Forelimb muscle (tissue), 1 donor: ENCODE measurements at regions not wholly inside any gene's neighbourhood (a gene's known extent, or its start where the extent isn't known, plus 50 kb on each side); places are given as distances from the start of the nearest gene placed in this dataset.
"Not testable (repeated sequence)": the region's sequence is repeated elsewhere in the genome, so short reads cannot be mapped to it uniquely, and the experiment has no call there.

Source experiments
- DNase-seq: peaks from one replicate; pipeline ENCODE4 v3.0.0-alpha.2; 2013; ENCODE audit warnings: low read depth

DNA sequence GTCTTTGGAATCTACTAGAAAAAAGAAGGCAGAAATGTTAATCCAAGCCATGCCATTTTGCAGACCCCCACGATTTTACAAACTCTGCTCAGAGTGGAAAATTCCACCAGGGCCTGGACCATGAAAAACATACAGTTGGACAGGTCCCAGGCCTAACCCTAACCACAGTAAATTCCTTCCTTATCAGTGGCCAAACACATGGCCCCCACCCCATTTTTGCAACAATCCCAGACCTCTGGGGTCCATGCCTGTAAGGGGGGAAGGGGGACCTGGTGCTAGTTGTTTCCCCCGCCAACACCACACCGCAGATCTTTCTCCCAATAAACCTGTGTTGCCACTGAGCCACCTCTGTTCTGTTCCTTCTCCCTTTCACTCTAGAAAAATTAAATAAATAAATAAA lies 1352.7 kb downstream of the AMY1C start:
- no peak for DNase-seq

DNA sequence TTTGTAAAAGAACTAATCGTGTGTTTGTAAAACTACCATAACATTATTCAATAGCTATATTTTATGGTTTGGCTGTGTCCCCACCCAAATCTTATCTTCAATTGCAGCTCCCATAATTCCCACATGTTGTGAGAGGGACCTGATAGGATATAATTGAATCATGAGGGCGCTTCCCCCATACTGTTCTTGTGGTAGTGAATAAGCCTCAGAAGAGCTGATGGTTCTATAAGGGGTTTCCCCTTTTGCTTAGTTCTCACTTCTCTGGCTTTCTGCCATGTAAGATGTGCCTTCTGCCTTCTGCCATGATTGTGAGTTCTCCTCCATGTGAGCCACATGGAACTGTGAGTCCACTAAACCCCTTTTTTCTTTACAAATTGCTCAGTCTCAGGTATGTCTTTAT lies 1372.3 kb downstream of the AMY1C start:
- DNase-seq, result no peak

DNA sequence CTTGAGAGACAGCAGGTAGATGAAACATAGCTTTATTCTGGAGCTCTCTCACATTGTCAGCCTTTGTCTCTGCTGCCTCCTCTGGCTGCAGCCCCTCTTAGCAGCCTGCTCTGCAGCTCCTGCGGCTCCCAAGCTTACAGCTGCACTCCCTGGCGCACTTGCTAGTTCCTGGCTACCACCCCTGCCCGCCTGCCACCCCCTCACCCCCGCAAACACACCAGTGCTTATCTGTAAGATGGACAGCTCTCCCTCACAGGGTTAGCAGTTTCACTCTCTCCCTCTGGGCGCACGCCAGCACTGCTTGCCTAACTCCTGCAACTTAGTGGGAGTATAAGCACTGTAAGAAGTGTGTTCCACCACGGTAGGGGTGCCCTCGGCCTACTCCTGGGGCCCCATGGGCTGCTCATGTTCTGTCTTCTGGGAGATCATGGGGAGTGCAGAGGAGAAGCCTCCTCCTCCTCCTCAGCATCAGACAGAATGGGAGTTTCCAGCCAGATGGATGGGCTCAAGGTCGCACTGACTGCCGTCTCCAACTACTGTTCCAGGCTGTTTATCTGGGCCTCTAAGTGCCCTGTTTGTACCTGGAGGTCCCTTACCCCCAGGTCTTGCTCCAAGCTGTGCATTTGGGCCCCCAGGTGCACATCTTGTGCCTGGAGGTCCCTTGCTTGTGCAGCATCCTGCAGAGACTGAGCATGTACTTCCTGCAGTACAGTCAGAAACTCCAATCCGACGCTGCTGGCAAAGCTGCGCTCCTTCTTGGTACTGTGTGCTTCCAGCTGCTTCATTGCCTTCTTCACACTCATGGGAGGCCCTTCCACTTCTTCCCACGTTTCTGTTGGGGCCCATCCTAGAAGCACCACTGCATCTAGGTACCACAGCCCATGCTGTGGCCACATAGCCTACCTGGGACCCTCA lies 1388.1 kb downstream of the AMY1C start:
- DNase-seq, result no peak

DNA sequence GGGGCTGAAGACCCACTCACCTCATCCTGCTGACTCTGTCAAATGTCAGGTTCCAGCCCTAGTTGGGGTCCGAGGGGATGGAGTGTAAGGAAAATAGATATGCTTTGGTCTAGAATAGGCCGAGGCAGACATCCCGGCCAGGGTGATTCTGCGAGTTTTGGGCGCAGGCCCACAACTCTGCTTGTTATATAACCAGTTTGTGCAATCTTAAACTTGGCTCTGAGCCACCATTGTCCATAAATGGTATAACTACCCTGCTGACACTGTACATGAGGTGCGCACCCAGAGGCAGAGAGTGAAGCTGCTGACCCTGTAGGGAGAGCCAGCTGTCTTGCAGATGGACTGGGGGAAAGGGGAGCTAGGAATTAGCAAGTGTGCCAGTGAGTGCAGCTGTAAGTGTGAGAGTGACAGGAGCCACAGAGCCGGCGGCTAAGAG lies 1388.8 kb downstream of the AMY1C start:
- no peak for DNase-seq

DNA sequence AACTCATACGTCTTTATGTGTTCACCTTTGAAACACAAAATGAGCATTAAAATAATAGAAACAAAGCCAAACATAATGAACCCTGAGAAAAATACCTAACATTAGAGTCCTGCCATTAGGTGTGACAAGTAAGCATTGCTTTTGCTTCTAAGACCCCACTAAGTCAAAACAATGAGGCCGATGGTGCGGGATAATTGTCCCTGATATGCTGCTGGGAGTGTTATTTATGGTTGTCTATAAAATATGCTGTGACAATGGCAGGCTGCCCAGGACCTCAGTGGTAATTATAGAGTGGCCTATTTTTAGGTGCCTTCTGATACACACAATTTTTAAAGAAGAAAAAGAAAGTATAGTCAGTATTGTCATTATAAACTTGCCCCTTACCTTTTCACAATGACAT lies 1423.1 kb downstream of the AMY1C start:
- DNase-seq, result no peak

DNA sequence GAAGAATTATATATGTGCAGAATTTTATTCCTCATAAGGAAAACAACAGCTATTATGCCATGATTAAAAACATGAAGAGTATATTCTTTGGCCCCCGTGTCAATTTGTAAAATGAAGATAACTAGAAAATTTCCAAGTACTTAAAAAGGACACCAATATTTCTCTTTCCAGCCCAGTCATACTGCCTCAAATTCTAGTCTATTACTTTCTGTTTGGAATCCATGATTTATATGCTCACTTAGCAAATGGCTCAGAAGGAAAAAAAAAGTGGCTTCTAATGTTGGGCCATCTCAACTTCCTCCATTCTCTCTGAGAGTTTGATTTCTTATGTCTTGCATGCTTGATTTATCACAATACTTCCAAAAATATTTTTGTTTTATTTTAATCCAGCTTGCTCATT lies 1431.1 kb downstream of the AMY1C start:
- DNase-seq, result no peak

DNA sequence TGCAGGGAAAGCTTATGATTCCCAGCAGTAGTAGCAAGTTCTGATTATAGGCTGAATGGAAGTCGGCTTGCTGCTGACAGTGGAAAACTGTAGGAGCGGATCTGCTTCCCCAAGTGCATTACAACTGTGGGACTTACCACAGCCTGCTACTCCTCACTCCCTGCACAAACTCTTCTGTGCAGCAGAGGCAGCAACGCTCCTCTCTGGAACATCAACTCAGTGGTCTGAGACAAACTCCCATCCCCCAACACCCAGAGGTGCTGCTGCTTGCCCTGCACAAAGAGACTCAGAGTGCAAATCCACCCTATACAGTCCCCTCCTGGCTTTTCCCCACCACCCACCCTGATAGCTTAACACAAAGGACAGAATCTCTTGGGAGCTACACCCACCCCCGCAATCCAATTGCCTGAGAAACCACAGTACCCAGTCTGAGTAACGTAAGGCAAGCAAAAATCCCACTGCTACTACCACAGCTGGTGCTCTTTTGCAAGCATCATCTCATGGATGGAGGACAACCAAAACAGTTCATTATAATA lies 1455.2 kb downstream of the AMY1C start:
- no peak for DNase-seq

DNA sequence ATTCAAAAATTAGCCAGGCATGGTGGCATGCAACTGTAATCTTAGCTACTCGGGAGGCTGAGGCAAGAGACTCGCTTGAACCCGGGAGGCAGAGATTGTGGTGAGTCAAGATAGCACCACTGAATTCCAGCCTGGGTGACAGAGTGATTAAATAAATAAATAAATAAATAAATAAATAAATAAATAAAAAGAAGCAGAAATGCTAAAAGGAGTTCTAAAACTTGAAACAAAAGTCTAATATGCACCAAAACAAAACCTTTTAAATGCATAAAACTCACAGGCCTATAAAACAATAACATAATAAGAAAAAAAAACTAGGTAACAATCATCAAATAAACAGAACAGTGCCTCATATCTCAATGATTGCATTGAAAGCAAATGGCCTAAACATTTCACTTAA lies 1458.9 kb downstream of the AMY1C start:
- DNase-seq, result no peak

DNA sequence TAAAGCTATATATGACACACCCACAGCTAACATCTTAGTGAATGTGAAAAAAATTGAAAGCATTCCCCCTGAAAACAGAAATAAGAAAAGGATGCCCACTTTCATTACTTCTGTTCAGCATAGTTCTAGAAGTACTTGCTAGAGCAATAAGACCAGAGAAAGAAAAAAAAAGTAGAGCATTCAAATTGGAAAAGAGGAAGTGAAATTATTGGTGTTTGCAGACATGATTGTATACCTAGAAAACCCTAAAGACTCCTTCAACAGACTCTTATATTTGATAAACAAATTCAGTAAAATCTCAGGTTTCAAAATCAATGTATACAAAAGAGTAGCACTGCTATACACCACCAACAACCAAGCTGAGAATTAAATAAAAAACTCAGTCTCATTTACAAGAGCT lies 1461.0 kb downstream of the AMY1C start:
- DNase-seq, result no peak

DNA sequence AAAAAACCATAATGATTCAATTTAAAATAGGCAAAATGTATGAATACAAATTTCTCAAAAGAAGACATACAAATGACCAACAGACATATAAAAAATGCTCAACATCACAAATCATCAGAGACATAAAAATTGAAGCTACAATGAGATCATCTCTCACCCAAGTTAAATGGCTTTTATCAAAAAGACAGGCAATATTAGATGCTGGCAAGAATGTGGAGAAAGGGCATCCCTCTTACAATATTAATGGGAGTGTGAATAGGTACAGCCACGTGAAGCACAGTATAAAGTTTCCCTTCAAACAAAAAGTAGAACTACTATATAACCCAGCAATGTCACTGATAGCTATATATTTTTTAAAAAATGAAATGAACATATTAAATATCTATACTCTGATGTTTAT lies 1481.7 kb downstream of the AMY1C start:
- no peak for DNase-seq

DNA sequence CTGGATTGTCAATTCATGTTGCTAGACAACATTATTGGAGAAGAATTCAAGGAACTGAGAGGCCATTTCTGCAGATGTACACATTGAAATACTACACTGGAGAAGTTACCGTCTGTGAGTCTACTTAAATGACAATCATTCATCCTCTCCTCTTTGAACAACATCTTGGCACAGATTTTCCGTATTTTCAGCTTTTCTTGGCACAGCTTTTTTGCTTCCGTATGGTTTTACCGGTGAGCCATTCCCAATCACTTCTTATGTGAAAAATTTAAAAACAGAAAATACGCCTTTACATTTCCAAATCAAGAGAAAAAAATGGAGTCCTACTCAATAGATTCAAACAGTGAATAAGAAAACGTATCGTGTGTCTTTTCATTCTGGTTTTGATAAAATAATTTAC lies 1493.7 kb downstream of the AMY1C start:
- no peak for DNase-seq

DNA sequence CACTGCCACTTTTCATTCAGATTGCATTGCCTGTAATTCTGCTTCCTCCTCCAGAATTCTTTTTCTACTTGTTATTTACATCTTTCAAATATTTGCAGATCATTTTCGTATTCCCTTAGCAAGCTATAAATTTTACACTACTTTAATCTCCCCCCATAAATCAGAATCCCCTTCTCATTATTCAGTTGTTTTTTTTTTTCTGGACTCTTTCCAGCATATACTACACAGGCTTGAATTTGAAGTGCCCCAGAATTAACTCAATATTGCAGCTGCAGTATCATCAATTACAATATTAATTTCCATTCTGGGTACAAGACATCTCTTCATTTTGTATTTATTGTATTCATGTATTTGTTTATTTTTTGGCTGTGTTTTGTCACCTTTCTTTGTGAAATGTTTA lies 1494.3 kb downstream of the AMY1C start:
- no peak for DNase-seq

DNA sequence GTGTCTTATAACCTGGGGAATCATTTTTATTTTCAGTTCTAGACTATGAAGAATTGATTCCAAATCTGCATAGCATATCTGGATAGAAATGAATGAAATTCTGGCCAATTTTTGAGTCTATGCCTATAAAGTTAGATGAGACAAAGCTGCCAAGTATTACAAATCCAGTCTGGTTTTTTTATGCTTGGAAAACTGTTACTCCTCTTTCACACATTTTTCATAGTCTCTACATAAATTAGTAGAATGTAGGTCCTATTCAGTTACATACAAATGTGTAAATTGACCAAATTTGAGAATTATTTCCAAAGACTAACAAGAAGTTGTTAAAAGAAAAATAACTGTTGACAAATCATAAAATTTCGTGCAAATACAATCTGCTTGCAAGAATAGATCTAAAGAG lies 1505.2 kb downstream of the AMY1C start:
- no peak for DNase-seq

DNA sequence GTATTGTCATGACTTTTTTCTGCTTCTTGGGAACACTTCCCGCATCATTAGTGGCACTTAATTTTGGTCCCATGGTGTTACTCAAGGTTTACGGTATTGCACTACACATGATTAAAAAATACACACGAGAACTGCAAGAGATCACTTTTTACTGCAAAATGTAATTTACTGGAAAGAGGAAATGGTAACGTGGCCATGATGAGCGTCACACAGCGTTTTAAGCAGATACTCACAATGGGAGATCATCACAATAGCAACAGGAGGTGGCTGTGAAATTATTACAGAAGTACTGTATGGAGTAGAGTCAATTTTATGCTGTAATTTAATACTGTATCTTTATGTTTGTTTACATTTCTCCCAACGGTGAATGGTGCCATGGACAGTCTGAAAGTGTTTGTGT lies 1510.3 kb downstream of the AMY1C start:
- DNase-seq, result no peak

DNA sequence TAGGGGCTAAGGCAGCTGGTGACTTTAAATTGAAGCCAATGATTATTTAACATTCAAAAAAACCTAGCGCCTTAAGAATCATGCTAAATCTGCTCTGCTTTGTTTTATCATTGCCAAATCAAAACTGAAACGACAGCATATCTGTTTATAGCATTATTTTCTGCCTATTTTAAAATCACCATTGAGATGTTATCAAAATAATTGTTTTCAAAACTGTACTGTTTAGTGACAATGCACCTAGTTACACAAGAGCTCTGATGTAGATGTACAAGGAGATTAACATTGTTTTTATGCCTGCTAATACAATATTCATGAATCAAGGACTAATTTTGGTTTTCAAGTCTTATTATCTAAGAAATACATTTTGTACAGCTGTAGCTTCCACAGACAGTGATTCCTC lies 1521.3 kb downstream of the AMY1C start:
- no peak for DNase-seq

DNA sequence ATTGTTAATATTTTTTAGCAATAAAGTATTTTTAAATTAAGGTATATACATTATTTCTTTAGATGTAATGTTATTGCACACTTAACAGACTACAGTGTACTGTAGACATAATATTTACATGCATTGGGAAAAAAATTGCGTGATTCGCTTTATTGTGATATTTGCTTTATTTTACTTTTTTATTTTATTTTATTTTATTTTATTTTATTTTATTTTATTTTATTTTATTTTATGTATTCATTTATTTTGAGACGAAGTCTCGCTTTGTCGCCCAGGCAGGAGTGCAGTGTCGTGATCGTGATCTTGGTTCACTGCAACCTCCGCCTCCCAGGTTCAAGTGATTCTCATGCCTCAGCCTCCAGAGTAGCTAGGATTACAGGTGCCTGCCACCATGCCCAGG lies 1522.7 kb downstream of the AMY1C start:
- DNase-seq, result not testable (repeated sequence)

DNA sequence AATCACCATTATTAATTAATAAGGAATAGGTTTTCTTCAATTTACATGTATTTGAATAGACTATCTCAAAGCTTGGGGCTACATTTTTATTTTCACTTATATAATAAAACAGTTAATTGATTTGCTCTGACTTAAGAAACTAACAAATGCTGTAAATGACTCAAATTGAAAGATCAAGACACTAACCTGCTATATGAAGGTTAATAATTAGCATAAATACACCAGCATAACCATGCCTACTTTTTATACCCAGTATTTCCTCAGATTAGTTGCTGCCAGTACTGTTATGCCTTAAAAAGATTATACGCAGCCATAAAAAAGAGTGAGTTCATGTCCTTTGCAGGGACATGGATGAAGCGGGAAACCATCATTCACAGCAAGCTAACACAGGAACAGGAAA lies 1545.1 kb downstream of the AMY1C start:
- no peak for DNase-seq

DNA sequence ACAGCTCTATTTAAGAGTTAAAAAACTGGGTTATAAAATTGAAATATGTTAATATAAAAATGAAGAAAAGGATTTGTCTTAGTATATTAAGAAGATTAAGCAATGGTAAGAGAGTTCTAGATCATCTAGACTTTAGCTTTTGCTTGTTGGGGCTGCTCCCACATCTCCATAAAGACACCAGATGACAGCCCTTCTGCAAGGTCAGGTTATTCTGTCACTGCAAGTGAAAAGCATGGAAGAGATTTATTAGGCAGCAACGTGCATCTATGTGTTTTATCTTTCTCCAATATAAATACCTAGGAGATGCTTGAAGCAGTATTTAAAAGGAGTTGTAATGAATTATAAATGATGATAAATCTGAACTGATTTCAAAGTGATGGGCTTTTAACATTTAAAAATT lies 1560.4 kb downstream of the AMY1C start:
- no peak for DNase-seq

DNA sequence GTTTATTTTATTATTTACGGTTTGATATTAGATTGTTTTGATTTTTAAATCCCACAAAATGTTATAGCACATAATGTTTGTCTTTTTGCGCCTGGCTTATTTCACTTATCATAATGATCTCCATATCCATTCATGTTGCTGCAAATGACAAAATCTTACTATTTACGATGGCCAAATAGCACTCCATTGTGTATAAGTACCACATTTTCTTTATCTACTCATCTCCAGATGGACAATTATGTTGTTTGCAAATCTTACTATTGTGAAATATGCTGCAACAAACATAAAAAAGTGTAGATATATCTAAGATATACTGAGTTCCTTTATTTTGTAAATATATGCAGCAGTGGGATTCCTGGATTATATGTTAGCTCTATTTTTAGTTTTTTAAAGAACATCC lies 1568.3 kb downstream of the AMY1C start:
- no peak for DNase-seq

DNA sequence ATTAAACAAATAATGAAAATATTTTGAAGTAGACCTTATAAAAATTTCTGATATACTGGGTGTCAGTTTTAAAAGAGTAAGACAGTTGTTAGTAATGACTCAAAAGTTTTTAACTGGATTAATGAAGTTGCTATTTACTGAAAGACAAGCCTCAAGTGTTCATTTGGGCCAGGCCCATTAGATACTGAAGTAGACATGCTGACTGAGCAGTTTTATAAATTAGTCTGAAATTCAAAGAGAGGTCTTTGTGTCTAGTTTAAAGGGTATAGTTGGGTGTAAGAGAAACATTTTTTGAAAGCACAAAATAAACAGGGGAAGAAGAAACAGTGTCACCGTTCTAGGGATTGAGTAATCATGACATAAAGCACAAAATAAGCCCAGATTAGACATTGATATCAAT lies 1577.2 kb downstream of the AMY1C start:
- no peak for DNase-seq

DNA sequence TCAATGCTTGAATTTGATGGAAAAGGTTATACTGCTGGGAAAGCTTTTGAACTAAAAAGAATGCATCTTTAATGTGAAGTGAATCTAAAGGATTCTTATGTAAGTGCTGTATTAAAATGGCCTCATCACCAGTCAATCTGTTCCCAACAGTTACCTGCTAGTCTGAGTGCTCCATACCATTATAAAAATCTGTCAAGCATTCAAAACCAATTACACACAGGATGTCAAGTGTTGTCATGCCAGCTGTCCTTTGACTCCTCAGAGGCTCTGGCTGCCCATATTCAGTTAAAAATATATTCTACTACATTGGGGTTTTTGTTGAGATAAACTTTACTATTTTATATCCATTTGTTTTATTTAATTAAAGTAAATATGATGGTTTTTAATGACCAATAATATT lies 1587.7 kb downstream of the AMY1C start:
- DNase-seq, result no peak

DNA sequence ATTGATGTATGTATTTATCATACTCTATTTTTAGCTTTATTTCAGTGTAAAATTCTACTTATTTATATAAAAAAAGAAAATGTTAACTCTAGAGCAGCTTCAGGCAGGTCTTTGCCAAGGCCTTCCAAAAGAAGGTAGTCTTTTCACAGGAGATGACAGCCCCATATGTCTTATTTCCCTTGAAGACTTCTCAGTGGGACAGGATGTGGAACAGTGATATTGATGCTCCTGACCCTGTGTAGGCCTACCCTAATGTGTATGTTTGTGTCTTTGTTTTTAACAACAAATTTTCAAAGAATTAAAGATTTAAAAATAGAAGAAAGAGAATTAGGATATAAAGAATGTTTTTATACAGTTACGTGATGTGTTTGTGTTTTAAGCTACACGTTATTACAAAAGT lies 1593.6 kb downstream of the AMY1C start:
- no peak for DNase-seq

DNA sequence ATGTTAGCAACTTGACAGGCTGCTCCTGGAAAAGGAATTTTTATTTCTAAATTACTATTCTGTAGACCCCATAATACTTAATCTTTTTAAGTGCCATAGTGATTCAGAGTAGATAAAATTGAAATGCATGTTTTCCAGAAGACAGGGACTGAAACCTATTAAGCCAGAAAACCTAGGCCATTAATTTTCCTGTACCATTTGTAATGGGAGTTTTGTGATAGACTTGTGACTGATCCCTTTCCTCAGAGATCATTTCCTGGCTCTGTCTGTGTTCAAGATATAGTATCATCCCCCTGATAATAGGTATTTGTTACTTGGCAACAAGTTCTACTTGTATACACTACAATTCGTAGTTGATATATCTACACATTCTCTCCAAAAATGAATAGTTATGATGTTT lies 1609.8 kb downstream of the AMY1C start:
- no peak for DNase-seq

DNA sequence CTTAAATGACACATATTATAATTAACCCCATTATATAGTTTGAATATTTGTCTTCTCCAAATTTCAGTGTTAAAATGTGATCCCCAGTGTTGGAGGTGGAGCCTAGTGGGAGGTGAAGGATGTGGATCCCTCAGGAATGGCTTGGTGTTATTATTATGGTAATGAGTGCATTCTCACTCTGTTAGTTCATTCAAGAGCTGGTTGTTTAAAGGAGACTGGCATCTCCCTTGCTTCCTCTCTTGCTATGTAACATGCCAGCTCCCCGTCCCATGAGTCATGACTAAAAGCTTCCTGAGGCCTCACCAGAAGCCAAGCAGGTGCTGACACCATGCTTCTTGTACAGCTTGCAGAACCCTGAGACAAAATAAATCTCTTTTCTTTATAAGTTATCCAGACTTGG lies 1612.7 kb downstream of the AMY1C start:
- DNase-seq, result no peak
